ENCODE measurements at regions not wholly inside any gene's neighbourhood (a gene's known extent, or its start where the extent isn't known, plus 50 kb on each side); places are given as distances from the start of the nearest gene placed in this dataset.

- H3K18ac ChIP-seq (ENCODE audit: low read depth in 1 of 2, low read length in 2 of 2), result no peak overlapping the region
- H4K8ac ChIP-seq (ENCODE audit: low read length), result no peak overlapping the region
- H2BK120ac ChIP-seq (ENCODE audit: low read depth, low read length), result no peak overlapping the region
- H2BK15ac ChIP-seq (ENCODE audit: low read depth, poor library complexity, severe bottlenecking), result no peak overlapping the region
- DNase-seq, result no peak
- H3K9me3 ChIP-seq (ENCODE audit: control insufficient read depth, low read length), result no peaks in the 10 kb centered on the region
- no peaks in the 10 kb centered on the region for H3K27me3 ChIP-seq (ENCODE audit: control insufficient read depth in 1 of 2, insufficient read depth in 1 of 2, low read length in 2 of 2)
- H2AK5ac ChIP-seq (ENCODE audit: low read length, severe bottlenecking), result no peak overlapping the region
- no peak overlapping the region for H3K9ac ChIP-seq (ENCODE audit: low read length)
- H2BK5ac ChIP-seq (ENCODE audit: low read depth, low read length, poor library complexity, severe bottlenecking), result no peak overlapping the region
- no peak overlapping the region for H3K4me3 ChIP-seq (ENCODE audit: insufficient read depth in 1 of 2, low read depth in 1 of 2, low read length in 2 of 2)
- H3K79me1 ChIP-seq (replicated peaks; ENCODE audit: low read length, poor library complexity, severe bottlenecking), result no peaks in the 10 kb centered on the region
- H3K4me2 ChIP-seq (ENCODE audit: low read length, poor library complexity, severe bottlenecking), result no peak overlapping the region
- H3K14ac ChIP-seq (ENCODE audit: low read length in 2 of 2), result no peak overlapping the region
- no peak overlapping the region for H3K27ac ChIP-seq (ENCODE audit: low read length, poor library complexity, severe bottlenecking)
- no peaks in the 10 kb centered on the region for H3K4me1 ChIP-seq (ENCODE audit: control insufficient read depth, insufficient read depth, low read depth, low read length)
- no peak overlapping the region for H3K23ac ChIP-seq (ENCODE audit: low read length in 2 of 2)
- H2AFZ ChIP-seq (ENCODE audit: low read depth, low read length), result no peak overlapping the region
- no peak overlapping the region for H3K4ac ChIP-seq (ENCODE audit: low read depth in 1 of 2, low read length in 2 of 2)
- no peak overlapping the region for H4K91ac ChIP-seq (ENCODE audit: low read length)
- H2BK12ac ChIP-seq (ENCODE audit: low read length in 2 of 2), result no peak overlapping the region
- WGBS, result no CpG with 5 or more reads among the region's 1 CpG
- no peaks in the 10 kb centered on the region for H3K36me3 ChIP-seq (ENCODE audit: control insufficient read depth in 1 of 2, insufficient read depth in 2 of 2, low read depth in 1 of 2, low read length in 2 of 2)
These were observed 902.3 kb upstream of the CITED2 start for GRCh38 chr6:140276719-140277118.

DNA sequence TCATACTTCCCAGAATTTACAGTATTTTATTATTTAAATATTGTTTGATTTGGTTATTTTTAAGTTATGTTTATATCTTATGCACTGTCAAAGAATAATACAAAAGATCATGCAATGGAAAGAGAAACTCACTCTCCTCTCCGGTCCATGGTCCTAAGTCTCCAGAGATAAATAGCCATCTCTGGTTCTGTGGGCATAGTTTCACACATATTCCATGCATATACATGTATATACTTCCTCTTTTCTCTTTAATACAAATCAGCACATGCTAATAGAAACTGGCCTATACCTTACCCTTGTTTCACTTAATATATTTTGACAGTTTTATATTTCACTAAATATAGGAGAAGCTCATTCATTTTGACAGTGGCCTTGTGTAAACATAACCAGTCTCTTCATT lies 901.7 kb upstream of the CITED2 start:
- Histone ChIP-seq H3K36me3 (ENCODE audit: control insufficient read depth in 1 of 2, insufficient read depth in 2 of 2, low read depth in 1 of 2, low read length in 2 of 2) (no peaks in the 10 kb centered on the region), H2BK5ac (ENCODE audit: low read depth, low read length, poor library complexity, severe bottlenecking) (no peak overlapping the region), H2BK12ac (ENCODE audit: low read length in 2 of 2) (no peak overlapping the region), H3K4me2 (ENCODE audit: low read length, poor library complexity, severe bottlenecking) (no peak overlapping the region), H3K4ac (ENCODE audit: low read depth in 1 of 2, low read length in 2 of 2) (no peak overlapping the region), H3K9me3 (ENCODE audit: control insufficient read depth, low read length) (no peaks in the 10 kb centered on the region), H3K9ac (ENCODE audit: low read length) (no peak overlapping the region), H3K27ac (ENCODE audit: low read length, poor library complexity, severe bottlenecking) (no peak overlapping the region), H3K4me3 (ENCODE audit: insufficient read depth in 1 of 2, low read depth in 1 of 2, low read length in 2 of 2) (no peak overlapping the region), H3K27me3 (ENCODE audit: control insufficient read depth in 1 of 2, insufficient read depth in 1 of 2, low read length in 2 of 2) (no peaks in the 10 kb centered on the region), H3K14ac (ENCODE audit: low read length in 2 of 2) (no peak overlapping the region), H2AK5ac (ENCODE audit: low read length, severe bottlenecking) (no peak overlapping the region), H2AFZ (ENCODE audit: low read depth, low read length) (no peak overlapping the region), H3K18ac (ENCODE audit: low read depth in 1 of 2, low read length in 2 of 2) (no peak overlapping the region), H3K79me1 (replicated peaks; ENCODE audit: low read length, poor library complexity, severe bottlenecking) (no peaks in the 10 kb centered on the region), H4K91ac (ENCODE audit: low read length) (no peak overlapping the region), H4K8ac (ENCODE audit: low read length) (no peak overlapping the region), H3K23ac (ENCODE audit: low read length in 2 of 2) (no peak overlapping the region), H3K4me1 (ENCODE audit: control insufficient read depth, insufficient read depth, low read depth, low read length) (no peaks in the 10 kb centered on the region), H2BK120ac (ENCODE audit: low read depth, low read length) (no peak overlapping the region), H2BK15ac (ENCODE audit: low read depth, poor library complexity, severe bottlenecking) (no peak overlapping the region)
- 100% methylated on average over 1 of the region's 1 CpG for WGBS
- DNase-seq, result no peak

- no peak overlapping the region for H4K91ac ChIP-seq (ENCODE audit: low read length)
- no peaks in the 10 kb centered on the region for H3K9me3 ChIP-seq (ENCODE audit: control insufficient read depth, low read length)
- H2BK5ac ChIP-seq (ENCODE audit: low read depth, low read length, poor library complexity, severe bottlenecking), result no peak overlapping the region
- no peak overlapping the region for H3K4me2 ChIP-seq (ENCODE audit: low read length, poor library complexity, severe bottlenecking)
- no peak overlapping the region for H3K23ac ChIP-seq (ENCODE audit: low read length in 2 of 2)
- no peaks in the 10 kb centered on the region for H3K36me3 ChIP-seq (ENCODE audit: control insufficient read depth in 1 of 2, insufficient read depth in 2 of 2, low read depth in 1 of 2, low read length in 2 of 2)
- H3K27ac ChIP-seq (ENCODE audit: low read length, poor library complexity, severe bottlenecking), result no peak overlapping the region
- H3K27me3 ChIP-seq (ENCODE audit: control insufficient read depth in 1 of 2, insufficient read depth in 1 of 2, low read length in 2 of 2), result no peaks in the 10 kb centered on the region
- no peak overlapping the region for H2BK15ac ChIP-seq (ENCODE audit: low read depth, poor library complexity, severe bottlenecking)
- H4K8ac ChIP-seq (ENCODE audit: low read length), result no peak overlapping the region
- H3K4me1 ChIP-seq (ENCODE audit: control insufficient read depth, insufficient read depth, low read depth, low read length), result no peaks in the 10 kb centered on the region
- no peak overlapping the region for H2AK5ac ChIP-seq (ENCODE audit: low read length, severe bottlenecking)
- H2BK120ac ChIP-seq (ENCODE audit: low read depth, low read length), result no peak overlapping the region
- H3K4me3 ChIP-seq (ENCODE audit: insufficient read depth in 1 of 2, low read depth in 1 of 2, low read length in 2 of 2), result no peak overlapping the region
- H3K14ac ChIP-seq (ENCODE audit: low read length in 2 of 2), result no peak overlapping the region
- no peaks in the 10 kb centered on the region for H3K79me1 ChIP-seq (replicated peaks; ENCODE audit: low read length, poor library complexity, severe bottlenecking)
- H3K9ac ChIP-seq (ENCODE audit: low read length), result no peak overlapping the region
- no peak overlapping the region for H3K4ac ChIP-seq (ENCODE audit: low read depth in 1 of 2, low read length in 2 of 2)
- no peak overlapping the region for H3K18ac ChIP-seq (ENCODE audit: low read depth in 1 of 2, low read length in 2 of 2)
- H2AFZ ChIP-seq (ENCODE audit: low read depth, low read length), result no peak overlapping the region
- DNase-seq, result no peak
- H2BK12ac ChIP-seq (ENCODE audit: low read length in 2 of 2), result no peak overlapping the region
These were observed 901.3 kb upstream of the CITED2 start for GRCh38 chr6:140275725-140276124.

GRCh38 chr6:140274548-140274947 lies 900.1 kb upstream of the CITED2 start:
- no peak overlapping the region for H2BK120ac ChIP-seq (ENCODE audit: low read depth, low read length)
- 100% methylated on average over 1 of the region's 2 CpGs for WGBS
- H3K18ac ChIP-seq (ENCODE audit: low read depth in 1 of 2, low read length in 2 of 2), result no peak overlapping the region
- no peaks in the 10 kb centered on the region for H3K36me3 ChIP-seq (ENCODE audit: control insufficient read depth in 1 of 2, insufficient read depth in 2 of 2, low read depth in 1 of 2, low read length in 2 of 2)
- no peak overlapping the region for H3K4me2 ChIP-seq (ENCODE audit: low read length, poor library complexity, severe bottlenecking)
- no peak overlapping the region for H2BK15ac ChIP-seq (ENCODE audit: low read depth, poor library complexity, severe bottlenecking)
- H3K4me1 ChIP-seq (ENCODE audit: control insufficient read depth, insufficient read depth, low read depth, low read length), result no peaks in the 10 kb centered on the region
- DNase-seq, result no peak
- H3K9ac ChIP-seq (ENCODE audit: low read length), result no peak overlapping the region
- H4K8ac ChIP-seq (ENCODE audit: low read length), result no peak overlapping the region
- H3K4ac ChIP-seq (ENCODE audit: low read depth in 1 of 2, low read length in 2 of 2), result no peak overlapping the region
- no peaks in the 10 kb centered on the region for H3K9me3 ChIP-seq (ENCODE audit: control insufficient read depth, low read length)
- no peak overlapping the region for H4K91ac ChIP-seq (ENCODE audit: low read length)
- H2AFZ ChIP-seq (ENCODE audit: low read depth, low read length), result no peak overlapping the region
- no peak overlapping the region for H3K23ac ChIP-seq (ENCODE audit: low read length in 2 of 2)
- H3K14ac ChIP-seq (ENCODE audit: low read length in 2 of 2), result no peak overlapping the region
- H2AK5ac ChIP-seq (ENCODE audit: low read length, severe bottlenecking), result no peak overlapping the region
- H3K27ac ChIP-seq (ENCODE audit: low read length, poor library complexity, severe bottlenecking), result no peak overlapping the region
- H3K4me3 ChIP-seq (ENCODE audit: insufficient read depth in 1 of 2, low read depth in 1 of 2, low read length in 2 of 2), result no peak overlapping the region
- no peak overlapping the region for H2BK5ac ChIP-seq (ENCODE audit: low read depth, low read length, poor library complexity, severe bottlenecking)
- no peaks in the 10 kb centered on the region for H3K27me3 ChIP-seq (ENCODE audit: control insufficient read depth in 1 of 2, insufficient read depth in 1 of 2, low read length in 2 of 2)
- H2BK12ac ChIP-seq (ENCODE audit: low read length in 2 of 2), result no peak overlapping the region
- no peaks in the 10 kb centered on the region for H3K79me1 ChIP-seq (replicated peaks; ENCODE audit: low read length, poor library complexity, severe bottlenecking)
